ENCODE measurements at regions not wholly inside any gene's neighbourhood (a gene's known extent, or its start where the extent isn't known, plus 50 kb on each side); places are given as distances from the start of the nearest gene placed in this dataset.

- DNase-seq (ENCODE audit: low read depth): peak; percentile 96
Measured at GRCh38 chr9:18393340-18394130, 80.4 kb upstream of the ADAMTSL1 start.

DNA sequence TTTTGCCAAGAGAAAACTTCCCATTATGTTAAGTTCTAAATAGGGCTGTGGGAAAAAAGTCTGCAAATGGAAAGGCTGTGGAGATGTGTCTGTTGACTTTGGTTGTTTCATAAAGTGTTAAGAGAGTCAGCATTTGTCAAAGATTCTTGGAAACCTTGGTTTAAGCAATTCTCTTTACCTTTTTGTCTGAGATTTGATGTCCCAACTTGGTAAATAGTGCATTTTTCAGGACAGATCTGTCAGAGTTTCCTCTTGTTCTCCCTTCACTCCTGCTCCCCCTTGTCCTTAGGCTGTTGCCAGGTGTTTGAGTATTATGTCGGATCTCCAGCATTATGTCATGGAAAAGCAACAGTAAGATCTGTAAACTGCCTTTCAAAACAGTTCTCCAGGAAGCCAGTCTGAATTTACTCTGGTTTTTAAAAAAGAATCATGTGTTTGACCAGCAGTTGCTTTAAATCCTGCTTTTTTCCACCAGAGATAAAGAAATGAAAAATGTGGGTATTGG, 79.1 kb upstream of the ADAMTSL1 start:
- DNase-seq (ENCODE audit: low read depth): no peak

DNA sequence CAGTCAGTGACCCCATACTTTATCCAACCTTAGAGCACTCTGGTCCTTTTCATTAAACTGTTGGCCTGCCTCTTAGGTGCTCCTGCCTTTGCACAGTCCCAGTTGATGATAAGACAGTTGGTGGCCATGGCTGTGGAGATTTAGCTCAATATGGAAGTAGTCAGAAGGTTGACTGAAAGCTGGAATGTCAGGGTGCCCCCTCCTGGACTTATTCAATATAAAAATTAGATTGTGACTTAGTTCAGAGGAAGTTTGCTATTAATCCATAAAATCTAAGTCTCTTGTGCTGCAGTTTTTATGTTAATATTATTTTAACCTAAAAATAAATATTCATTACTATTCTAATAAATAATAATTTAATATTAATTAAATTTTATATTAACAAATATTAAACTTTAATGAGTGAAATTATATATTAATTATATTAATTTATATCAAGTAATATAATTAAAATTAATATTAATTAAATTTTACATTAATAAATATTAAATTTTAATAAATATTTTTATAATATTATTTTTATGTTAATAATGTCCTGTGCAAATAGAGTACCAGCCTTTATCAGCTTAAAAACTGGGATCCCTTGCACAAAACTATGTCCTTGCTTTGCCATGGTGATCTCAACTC, 77.7 kb upstream of the ADAMTSL1 start:
- DNase-seq (ENCODE audit: low read depth): peak; percentile 46

- no peak for DNase-seq (ENCODE audit: low read depth)
Measured at GRCh38 chr9:18397076-18397475, 76.9 kb upstream of the ADAMTSL1 start.

DNA sequence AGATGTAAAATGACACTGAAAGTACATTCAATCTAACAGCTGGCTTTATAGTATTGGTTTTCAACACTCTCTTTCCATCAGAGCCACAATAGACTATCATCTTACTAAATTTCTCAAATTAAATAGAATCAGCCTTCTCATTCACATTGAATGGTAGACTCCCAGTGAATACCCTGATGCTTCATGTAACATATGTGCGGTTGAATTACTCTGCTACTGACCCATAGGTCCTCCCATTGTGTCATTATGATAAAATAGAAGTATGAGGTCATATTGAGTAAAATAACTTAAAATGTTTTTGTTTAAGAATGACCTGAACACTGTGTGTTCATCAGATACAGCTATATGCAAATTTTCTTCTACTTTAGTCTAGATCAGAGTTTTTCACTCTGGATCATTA, 75.9 kb upstream of the ADAMTSL1 start:
- DNase-seq (ENCODE audit: low read depth): no peak

GRCh38 chr9:18404434-18405029, 69.4 kb upstream of the ADAMTSL1 start:
- no peak for DNase-seq (ENCODE audit: low read depth)

- DNase-seq (ENCODE audit: low read depth): peak; percentile 88
Measured at GRCh38 chr9:18405240-18405639, 68.7 kb upstream of the ADAMTSL1 start.

GRCh38 chr9:18410983-18411382, 63.0 kb upstream of the ADAMTSL1 start:
- DNase-seq (ENCODE audit: low read depth): no peak

DNA sequence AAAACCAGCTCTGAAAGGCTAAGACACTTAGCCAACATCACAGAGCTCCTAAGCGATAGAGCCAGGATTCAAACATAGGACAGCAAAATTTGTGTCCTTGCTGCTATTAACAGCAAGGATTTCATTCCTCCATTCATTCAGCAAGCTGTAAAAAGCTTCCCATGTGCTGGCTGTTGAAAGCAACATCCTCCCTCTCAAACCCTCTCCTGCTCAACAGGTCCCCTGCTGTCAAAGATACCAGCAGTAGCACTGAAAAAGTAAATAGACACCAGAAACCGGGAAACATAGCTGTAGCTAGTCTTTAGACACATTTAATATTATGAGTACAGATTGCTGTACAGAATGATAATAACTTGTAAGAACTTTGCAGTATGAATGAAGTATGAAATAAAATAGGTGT, 52.6 kb upstream of the ADAMTSL1 start:
- no peak for DNase-seq (ENCODE audit: low read depth)

DNA sequence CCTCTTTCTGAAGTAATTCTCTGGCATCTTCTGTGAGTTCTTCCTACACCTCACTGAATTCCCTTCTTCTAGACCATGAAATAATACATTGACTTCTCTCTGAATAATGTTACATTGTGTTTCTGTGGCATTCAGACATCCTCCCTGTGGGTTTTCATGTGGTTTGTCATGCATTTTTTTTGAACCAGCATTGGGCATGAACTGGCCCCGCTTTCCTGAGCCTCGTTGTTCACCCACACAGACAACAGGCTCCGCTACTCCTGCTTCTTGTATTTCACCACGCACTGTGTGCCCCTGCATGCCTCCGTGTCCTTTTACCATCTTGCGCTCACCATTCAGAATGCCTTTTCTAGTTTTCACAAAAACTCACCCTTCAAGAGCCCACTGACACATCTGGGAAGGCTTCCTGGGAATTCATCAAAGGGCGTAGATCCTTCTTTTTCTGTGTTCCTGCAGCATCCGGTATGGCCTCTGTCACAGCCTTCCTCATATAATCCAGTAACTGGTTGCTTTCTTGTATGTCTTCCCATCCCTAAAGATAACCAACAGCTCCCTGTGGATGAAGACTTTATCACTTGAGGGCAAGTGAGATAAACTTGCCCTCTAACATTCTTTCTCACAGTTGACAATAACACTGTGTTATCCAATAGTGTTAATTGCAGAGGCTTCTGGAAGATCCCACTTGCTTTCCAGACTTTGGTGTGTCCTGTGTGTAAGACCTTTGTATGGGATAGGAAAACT, 51.5 kb upstream of the ADAMTSL1 start:
- DNase-seq (ENCODE audit: low read depth): no peak

DNA sequence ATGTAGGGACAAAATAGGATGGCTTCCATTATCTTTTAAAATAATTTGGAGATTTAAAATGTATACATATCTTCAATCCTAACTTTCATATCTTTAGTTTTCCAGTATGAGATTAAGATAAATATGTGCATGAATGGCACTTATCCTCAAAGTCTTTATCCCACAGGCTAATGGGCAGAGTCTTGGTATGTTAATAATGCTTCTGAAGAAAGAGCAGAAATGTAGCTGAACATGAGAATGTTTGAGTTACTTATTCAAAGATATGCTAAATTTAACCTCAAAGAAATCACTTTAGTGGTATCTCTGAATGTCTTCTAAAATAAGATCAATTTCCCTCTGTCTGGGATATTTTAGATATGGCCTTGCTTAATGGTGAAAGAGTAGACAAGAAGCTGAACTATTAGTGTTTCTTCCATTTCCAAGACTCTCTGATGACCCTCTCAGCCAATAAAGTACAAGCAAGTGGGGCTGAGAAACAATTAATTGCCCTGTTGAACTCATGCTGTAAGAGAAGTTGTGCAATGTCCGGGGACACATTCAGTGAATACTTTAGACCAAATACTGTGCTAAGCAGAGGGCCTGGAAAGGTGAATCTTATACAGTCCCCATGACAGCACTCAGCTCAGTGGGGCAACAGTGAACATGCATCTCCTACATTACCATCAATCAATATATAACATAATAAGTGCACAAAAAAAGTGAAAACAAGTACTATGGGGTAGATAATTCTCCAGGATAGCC, 50.0 kb upstream of the ADAMTSL1 start:
- peak; percentile 68 for DNase-seq (ENCODE audit: low read depth)
